ENCODE measurements at regions not wholly inside any gene's neighbourhood (a gene's known extent, or its start where the extent isn't known, plus 50 kb on each side); places are given as distances from the start of the nearest gene placed in this dataset.

DNA sequence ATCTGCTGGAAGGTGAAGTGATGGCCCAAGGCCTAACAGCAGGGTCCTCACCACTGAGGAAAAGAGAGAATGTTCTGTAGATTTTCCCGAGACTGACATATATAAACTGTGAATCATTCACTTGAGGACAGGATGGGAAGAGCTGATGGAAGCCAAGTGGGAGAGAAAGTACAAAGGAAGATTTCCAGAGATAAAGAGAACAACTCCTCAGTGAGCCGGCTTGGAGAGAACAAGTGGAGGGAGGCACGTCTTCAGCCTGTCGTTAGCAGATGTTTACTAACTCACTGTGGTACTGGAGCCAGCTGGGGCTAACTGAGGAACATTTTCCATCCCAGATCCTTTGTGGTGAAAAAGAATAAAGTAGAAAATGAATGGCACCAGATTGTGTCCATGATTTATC, 552.9 kb upstream of the TNP1 start:
- DNase-seq (ENCODE audit: low read depth, low spot score), result no peak

DNA sequence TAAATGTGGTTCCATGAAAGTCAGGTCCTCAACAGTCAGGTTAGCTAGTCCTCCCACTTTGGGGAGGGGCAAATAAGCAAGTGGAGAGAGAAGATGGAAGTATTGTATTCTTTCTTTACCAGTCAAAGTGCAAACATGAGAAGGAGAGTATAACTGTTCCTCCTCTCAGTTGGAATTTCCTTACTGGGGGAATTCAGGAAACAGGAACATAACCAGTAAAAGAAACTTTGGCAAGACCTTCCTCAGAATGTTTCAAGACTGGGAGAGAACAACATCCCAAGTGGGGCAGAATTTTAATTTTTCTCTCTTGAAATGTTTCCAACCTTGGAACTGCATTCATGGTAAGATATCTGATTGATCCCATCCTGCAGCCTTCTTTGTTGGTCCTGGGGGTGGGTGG, 552.4 kb upstream of the TNP1 start:
- no peak for DNase-seq (ENCODE audit: low read depth, low spot score)

DNA sequence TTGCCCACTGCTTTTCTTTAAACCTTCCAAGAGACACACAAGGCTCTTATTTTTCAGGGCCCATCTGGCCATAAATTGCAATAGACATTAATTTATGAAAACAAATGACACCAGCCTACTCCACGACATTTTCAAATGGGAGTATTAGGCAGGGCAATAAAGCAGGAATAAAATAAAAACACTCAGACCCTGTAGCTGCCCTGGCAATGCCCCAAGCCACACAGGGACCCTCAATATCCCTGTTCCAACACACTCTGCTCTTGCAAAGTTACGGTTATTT, 550.8 kb upstream of the TNP1 start:
- no peak for DNase-seq (ENCODE audit: low read depth, low spot score)

DNA sequence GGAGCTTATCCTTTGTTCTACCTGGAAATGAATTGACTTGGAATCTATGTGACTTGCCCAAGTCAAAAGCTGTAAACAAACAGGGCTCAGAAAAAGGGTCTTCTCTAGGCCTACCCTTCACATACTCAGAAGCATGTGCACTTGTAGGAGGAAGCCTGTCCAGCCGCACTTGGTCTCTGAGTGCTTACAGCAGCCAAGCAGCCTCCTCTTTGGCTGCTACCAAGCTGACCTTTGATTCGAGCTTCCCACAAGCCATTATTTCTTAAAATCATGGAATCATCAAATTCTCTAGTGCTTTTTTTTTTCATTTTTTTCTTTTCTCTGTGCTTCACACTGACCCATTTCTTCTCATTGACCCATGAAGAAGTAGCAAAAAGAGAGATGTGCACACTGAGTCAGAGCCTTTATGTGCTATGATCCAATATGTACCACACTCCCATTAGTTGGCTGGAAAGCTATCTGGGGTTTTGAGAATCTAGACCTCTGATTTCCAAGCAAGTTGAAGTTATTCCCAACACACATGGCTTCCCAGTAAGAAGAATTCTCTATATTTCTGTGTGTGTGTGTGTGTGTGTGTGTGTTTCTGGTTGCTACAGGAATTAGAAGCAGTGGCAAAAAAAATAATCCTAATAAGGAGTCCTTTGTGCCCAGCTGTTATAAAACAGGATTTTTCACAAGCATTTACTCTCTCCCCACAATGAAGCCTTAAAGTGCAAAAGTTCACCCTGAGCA, 550.3 kb upstream of the TNP1 start:
- no peak for DNase-seq (ENCODE audit: low read depth, low spot score)

DNA sequence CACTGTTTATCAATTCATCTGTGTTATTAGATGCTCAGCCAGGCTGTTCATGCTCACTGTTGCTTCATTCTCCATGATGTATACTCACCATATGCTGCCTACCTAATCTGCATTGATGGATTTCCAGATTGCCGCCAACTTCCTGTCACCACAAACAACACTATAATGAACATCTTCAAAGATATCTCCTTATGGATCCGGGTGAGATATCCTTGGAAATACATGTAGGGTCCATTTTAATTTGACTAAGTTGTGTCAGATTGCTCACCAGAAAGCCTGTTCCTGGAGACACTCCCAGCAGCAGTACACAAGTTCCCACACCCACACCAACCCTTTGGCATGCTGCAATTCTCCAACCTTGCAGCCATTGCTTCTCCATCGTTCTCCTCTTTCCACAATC, 547.5 kb upstream of the TNP1 start:
- DNase-seq (ENCODE audit: low read depth, low spot score), result no peak

DNA sequence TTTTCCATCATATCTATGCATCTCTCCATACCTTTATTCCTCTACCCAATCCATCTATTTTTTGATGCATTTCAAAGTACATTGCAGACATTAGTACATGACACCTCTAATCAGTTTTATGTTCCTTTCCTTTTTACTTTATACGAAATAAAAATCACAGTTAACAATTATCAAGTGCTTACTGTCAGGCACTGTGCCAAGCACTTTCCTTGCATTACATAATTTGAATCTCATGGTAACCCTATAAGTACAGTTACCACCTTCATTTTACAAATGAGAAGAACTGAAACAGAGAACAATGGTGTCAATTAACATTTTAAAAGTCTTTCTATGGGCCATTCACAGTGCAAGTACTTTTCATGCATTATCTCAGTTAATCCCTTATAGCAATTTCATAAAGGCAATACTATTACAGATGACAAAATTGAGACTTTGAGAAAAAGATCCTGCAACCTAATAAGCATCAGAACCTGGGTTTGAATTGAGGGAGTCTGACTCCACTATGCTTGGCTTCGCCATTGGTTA, 544.4 kb upstream of the TNP1 start:
- DNase-seq (ENCODE audit: low read depth, low spot score), result no peak

DNA sequence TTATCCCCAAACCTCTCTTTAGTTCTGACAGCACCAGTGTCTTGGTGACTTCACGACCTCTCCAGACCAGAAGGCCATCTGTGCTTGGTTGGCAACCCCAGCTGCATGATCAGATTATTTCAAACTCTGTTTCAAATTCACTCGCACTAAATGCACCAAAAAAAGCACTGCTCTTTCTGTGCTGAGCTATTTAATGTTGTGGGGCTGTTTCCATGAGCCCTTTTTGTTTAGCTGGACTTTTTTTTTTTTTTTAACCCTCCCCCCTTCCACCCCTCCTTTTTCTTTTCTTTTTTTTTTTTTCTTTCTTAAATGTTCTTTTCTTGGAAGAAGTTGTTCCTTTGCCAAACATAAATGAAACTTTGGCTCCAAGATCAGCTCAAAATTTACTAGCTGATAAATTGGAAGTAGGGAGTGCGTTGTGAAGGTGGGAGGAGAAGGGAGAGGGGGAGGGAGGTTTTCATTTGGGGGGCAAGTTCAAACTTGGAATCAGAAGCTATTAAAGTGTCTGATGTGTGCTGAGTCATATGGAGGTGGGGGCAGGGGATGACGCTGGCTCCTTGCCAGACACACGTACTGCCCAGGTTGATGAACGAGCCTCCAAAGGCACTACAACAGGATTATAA, 543.0 kb upstream of the TNP1 start:
- DNase-seq (ENCODE audit: low read depth, low spot score), result no peak

DNA sequence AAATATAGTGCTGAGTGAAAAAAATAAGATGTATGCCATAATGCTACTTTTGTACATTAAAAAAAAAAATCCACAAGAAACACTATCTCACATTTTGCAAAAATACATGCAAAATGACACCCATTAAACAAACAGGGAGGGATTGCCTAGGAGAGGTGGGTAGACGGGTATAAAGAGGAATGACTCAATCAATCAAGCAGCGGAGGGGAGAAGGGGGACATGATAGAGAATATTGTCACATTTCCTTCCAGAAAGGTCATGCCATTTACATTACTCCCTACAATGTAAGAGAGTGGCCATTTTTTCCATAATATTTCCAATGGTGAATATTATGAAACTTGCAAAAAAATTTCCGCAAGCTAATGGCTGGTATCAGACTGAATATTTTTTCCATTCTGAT, 542.3 kb upstream of the TNP1 start:
- no peak for DNase-seq (ENCODE audit: low read depth, low spot score)

DNA sequence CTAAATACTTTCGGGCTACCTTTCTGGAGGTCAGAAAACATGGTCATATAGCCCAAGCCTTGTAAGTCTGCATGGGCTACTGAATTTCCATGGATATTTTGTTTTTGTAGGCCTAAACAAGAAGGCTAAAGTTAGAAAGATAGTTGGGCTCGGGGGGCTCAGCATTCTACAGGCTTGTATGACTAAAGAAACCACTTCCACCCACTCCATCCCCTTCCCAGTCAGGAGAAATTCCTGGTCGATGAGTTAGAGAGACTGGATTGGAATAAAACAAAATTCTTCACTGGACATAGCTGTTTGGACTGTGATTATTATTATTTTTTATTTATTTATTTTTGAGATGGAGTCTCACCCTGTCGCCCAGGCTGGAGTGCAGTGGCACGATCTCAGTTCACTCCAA, 539.4 kb upstream of the TNP1 start:
- no peak for DNase-seq (ENCODE audit: low read depth, low spot score)

DNA sequence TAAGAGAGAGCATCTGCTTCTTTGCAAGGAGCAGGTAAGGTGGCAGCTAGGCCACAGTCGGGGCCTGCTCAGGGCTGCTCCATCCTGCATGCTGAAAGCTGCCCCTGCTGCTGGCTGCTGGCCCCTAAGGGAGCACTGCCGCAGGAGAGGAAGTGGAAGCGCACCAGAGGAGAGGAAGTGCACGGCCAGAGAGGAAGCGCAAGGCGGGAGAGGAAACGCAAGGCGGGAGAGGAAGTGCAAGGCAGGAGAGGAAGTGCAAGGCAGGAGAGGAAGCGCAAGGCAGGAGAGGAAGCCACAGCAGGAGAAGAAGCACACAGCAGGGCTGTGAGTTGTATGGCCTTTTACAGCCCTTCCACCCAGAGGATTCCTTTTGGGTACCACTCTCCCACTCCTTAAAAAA, 539.0 kb upstream of the TNP1 start:
- no peak for DNase-seq (ENCODE audit: low read depth, low spot score)

DNA sequence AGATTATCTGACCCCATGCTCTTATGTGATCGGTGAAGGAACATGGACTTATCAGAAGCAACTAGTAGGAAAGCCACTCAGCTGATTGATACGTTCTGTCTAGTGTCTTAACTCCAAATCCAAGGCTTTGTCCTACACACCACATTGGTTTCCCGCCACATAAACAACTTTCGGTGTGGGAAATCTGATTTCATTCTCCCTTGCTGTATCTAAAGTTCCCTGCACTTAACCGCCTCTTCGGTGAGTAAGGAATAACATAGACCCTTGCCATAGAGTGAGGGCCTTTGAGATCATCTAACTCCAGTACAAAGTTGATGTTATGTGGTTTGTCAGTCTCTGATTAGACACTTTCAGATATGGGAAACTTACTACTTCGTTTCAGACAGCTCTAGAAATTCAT, 538.2 kb upstream of the TNP1 start:
- DNase-seq (ENCODE audit: low read depth, low spot score), result no peak

DNA sequence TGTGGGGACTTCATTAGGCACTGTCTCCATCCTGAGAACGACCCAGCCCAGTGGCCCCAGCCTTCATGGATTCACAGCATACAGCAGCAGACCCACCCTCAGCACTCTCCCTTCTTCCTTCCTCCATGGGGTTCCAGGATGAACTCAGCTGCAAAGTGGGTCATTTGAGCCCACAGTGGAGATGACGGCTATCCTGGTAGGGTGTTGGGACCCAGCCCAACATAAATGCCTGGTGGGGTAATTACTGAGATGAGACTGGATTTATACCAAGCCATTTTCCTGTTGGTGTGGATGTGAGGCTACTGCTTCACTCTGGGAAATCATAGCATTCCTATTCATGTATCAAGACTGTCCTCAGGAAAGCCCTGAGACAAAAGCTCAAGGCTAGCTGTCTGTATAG, 536.7 kb upstream of the TNP1 start:
- DNase-seq (ENCODE audit: low read depth, low spot score), result no peak

DNA sequence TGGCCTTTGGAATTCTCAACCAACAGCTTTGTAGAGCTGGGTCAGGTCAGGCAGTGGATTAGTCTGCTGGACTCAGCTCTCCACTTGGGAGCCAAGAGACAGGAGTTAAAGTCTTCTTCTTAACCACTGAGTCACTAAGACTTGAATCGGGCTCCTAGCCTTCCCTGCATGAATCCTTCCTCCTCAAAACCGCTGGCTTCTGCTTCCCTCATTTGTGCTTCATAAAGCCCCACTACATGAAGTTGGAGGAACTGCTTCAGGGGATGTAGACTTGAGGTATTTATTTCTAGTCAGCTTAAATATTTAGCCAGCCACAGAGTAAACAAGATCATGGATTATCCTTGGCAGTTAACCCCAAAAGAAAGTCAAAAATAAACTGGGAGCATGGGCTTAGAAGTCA, 536.3 kb upstream of the TNP1 start:
- DNase-seq (ENCODE audit: low read depth, low spot score), result no peak

DNA sequence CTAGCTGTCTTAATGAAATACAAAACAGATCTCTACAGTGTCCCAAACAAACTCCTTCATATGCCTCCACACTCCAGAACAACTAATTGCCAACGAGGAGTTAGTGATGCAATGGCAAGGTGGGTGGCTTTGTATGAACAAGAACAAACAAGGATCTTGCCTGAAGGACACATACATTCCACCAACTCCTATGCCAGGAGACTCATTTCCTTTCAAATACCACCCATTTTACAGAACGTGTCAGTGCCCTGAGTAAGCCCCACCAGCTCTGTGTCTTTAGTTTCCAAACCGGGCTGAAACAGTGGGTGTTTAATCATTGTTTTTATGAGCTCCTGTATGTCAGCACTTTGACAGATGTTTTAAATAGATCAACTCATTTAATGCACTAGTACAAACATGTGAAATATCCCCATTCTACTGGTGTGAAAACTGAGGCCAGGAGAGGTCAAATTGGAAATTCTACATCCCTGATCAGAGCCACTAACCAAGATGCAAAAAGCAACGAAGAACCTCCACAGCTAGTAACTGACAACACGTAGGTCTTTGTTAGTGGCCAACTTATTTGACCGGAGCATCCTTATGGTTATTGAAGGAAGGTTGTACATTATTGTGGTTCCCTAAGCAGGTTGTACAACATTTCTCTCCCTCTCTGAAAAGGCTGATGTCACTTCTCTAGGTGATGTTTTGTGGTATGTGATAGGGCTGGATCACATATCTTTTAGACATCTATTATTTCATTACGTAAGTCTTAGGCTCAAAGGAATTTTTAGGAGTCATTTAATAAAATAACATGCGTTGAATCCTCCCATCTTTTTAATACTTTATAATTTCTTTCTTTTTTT, 534.9 kb upstream of the TNP1 start:
- DNase-seq (ENCODE audit: low read depth, low spot score), result no peak

DNA sequence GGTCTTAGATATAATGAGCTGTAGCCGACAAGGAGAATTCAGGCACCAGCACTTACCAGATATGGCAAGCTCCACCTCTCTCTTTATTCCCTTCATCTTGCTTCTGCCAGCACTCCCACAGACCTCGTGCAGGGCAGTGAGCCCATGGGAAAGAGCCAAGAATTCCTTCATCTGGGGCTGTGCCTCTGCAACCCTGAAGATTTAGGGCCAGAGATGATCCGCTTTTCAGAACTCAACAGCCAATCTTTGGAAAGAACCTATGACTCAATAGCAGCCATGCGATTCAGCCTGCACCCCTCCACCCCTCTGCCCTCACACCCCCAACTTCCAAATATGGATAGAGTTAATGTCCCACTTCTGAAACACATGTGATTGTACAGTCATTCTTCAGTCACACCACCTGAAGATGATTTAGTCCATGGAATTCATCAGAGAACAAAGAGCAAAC, 533.7 kb upstream of the TNP1 start:
- DNase-seq (ENCODE audit: low read depth, low spot score), result no peak

DNA sequence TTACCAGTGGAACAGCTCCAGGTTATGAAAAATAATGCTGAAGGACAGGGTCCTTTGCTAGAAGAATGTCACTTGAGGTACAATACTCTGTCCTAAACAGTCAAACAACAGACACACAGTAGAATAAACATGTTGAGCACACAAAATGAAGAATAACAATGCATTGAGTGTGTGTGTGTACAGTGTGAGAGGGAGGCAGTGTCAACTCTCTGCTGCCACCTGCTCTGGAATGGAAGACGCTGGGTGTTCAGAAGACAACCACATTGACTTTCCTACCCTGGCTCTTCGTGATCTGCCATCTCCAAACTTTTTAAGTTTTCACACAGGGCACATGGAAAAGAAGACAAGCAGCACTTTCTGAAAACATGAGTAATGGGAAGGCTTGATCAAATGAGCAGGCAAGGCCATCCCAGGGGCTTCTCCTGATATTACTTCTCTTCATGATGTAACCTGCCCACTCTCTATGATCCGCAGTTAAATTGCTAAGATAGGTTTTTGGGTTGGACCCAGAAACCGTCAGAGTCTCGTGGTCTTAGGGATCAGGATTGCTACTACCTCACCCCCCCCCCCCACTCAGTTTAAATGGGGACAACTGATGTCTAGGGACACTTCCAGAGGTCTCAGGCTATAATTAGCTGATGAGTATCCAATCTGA, 533.2 kb upstream of the TNP1 start:
- DNase-seq (ENCODE audit: low read depth, low spot score), result no peak

DNA sequence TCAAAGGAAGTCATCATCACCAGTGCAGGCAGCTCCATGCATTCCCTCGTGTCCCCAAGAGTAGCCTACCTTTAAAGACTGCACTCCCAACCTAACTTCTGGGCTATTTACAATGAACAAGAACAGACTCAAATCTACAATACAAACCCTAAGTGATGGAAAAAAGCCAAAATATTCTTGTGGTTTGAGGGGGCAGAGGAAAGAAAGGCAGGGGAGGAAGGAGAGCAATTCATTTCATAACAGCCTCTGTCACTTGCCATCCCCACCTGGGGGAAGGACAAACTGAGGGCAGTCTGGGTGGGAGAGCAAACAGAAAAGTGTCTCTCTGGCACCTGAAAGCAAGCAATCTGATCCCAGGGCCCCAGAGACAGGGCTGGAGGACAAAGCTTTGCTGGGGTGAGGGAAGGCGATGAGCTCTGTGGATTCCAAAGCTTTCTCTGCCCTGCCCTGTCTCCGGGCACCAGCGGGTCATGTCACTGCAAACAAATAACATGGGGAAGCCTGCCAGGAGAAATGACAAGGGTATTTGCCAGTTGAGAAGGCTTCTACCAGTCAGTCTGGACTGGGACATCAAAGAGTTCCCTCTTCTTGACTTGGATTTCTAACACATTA, 528.0 kb upstream of the TNP1 start:
- no peak for DNase-seq (ENCODE audit: low read depth, low spot score)

DNA sequence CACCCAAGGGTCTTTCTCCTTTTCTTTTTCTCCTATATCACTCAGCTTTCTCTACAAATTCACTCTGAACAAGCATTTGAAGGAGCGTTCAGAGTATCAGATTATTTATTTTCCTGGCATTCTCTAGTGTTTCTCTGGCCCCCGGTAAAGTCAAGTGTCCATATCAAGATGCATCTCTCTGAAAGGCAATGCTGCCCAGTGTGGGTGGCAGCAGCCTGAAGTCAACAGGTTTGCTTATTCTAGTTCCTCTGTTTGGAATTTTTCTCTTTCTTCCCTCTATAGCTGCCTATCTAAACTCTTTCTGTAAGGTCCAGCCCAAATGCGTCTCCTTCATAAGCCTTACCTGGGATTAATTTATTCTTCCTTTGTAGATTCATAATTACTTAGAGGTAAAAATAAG, 526.2 kb upstream of the TNP1 start:
- DNase-seq (ENCODE audit: low read depth, low spot score), result no peak

DNA sequence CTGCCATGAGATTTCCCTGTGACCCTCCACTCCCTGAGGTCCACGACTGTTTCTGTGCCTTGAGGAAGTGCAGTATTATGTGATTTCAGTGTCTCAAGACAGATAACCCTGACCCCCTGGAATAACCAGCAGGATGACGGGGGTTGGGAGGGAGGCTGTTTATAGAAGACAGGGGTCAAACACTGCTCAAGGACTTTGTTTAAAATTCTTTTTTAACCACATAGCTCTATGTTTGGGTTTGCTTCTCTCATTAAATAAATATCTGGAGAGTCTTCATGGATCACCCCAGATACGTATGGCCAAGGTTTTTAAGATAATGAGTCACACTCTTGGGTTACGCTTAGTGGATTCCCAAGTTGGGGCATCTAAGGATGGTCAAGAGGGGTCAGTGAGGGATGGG, 523.8 kb upstream of the TNP1 start:
- no peak for DNase-seq (ENCODE audit: low read depth, low spot score)

DNA sequence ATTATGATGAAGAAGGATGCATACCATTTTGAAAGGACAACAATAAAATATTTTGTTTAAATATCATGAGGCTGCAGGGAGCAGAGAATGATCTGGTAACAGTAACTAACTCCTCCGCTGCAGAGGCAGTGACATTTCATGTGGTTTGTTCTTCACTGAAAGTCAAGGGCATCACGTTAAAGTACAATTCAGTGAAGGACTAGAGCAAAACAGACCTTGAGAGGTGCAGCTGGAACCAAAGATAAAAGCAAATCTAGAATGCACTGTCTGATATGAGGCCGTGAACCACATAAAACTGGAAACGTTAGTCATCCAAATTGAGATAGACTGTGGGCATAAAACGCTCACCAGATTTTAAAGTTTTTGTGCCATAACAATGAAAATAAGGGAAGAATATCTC, 522.9 kb upstream of the TNP1 start:
- DNase-seq (ENCODE audit: low read depth, low spot score), result no peak

DNA sequence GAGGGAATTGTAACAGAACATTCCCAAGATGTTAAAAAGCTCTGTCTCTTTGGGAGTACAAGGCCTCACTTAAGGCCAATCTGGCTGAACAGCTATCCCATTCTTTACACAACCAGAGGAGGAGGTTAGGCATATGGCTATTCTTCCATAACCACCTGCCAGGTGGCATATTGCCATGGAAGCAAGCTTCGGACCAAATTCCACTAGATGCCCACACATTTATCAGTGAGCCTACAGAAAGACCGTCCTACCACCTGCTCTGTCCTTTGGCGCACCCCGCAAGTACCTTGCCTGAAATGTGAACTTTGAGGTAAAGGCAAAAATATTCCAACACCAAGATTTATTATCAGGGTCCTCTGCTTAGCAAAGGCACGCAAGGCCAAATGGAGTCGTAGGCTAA, 519.9 kb upstream of the TNP1 start:
- no peak for DNase-seq (ENCODE audit: low read depth, low spot score)

DNA sequence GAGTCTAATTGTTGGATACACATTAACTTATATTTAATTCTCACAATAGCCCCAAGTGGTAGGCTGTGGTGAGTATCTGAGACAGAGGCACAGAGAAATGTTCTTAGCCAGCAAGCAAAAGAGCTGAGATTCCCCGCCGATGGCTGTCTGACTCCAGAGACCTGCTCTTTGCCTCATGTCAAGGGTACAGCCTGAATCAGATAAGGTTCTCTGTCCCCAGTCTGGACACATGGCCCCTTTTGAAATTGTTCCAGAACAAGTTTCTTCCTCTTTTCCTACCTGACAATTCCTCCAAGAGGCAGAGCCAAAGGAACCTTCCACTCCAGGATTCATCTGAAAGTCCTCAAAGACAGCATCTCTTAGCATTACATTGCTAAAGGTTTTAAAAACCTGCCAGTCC, 512.9 kb upstream of the TNP1 start:
- DNase-seq (ENCODE audit: low read depth, low spot score), result no peak
